ENCODE measurements at regions not wholly inside any gene's neighbourhood (a gene's known extent, or its start where the extent isn't known, plus 50 kb on each side); places are given as distances from the start of the nearest gene placed in this dataset.

- Mint-ChIP-seq H3K4me3 (no peak overlapping the region), H3K4me1 (peaks cover 0 to 2% (median 0%) of the 10 kb centered on the region in 3 donors), H3K27ac (no peak overlapping the region), H3K27me3 (no peaks in the 10 kb centered on the region), H3K9me3 (peaks cover 0 to 10% (median 3%) of the 10 kb centered on the region in 3 donors), H3K36me3 (no peaks in the 10 kb centered on the region)
- Histone ChIP-seq H3K27me3 (replicated peaks in 1 of 2; ENCODE audit: control insufficient read depth in 2 of 2, extremely low read depth in 1 of 2, insufficient read depth in 2 of 2, low read length in 1 of 2) (no peaks in the 10 kb centered on the region), H3K9me3 (peaks cover 2% of the 10 kb centered on the region), H3K27ac (ENCODE audit: low read length) (no peak overlapping the region), H3K4me1 (ENCODE audit: control insufficient read depth in 1 of 2, extremely low read depth in 1 of 2, insufficient read depth in 2 of 2, low read length in 2 of 2) (no peaks in the 10 kb centered on the region), H3K36me3 (ENCODE audit: control insufficient read depth in 2 of 2, extremely low read depth in 1 of 2, insufficient read depth in 1 of 2, low read length in 1 of 2) (no peaks in the 10 kb centered on the region), H3K4me3 (ENCODE audit: control insufficient read depth in 1 of 2, extremely low read depth in 1 of 2, low read length in 1 of 2) (no peak overlapping the region)
- WGBS (ENCODE audit: insufficient coverage) = 93% methylated on average over 3 of the region's 4 CpGs
- ATAC-seq (replicated peaks in 1 of 4) = no peak
- ChIA-PET POLR2A (no interaction called here), CTCF (no interaction called here)
- DNase-seq = no peak
Measured at GRCh38 chr4:54929459-54929858, 195.9 kb downstream of the KDR start.

- Mint-ChIP-seq H3K36me3 (no peaks in the 10 kb centered on the region), H3K27ac (no peak overlapping the region), H3K9me3 (peaks cover 0 to 17% (median 3%) of the 10 kb centered on the region in 3 donors), H3K27me3 (no peaks in the 10 kb centered on the region), H3K4me3 (no peak overlapping the region), H3K4me1 (no peaks in the 10 kb centered on the region)
- ATAC-seq (replicated peaks in 1 of 4) (no peak), DNase-seq (no peak)
- CTCF ChIA-PET = no interaction called here
- H3K27ac ChIP-seq (ENCODE audit: low read length) = no peak overlapping the region
- H3K9me3 ChIP-seq = peaks cover 2% of the 10 kb centered on the region
- no peaks in the 10 kb centered on the region for H3K4me1 ChIP-seq (ENCODE audit: control insufficient read depth in 1 of 2, extremely low read depth in 1 of 2, insufficient read depth in 2 of 2, low read length in 2 of 2)
- POLR2A ChIA-PET = no interaction called here
- H3K36me3 ChIP-seq (ENCODE audit: control insufficient read depth in 2 of 2, extremely low read depth in 1 of 2, insufficient read depth in 1 of 2, low read length in 1 of 2) = no peaks in the 10 kb centered on the region
- no peaks in the 10 kb centered on the region for H3K27me3 ChIP-seq (replicated peaks in 1 of 2; ENCODE audit: control insufficient read depth in 2 of 2, extremely low read depth in 1 of 2, insufficient read depth in 2 of 2, low read length in 1 of 2)
- H3K4me3 ChIP-seq (ENCODE audit: control insufficient read depth in 1 of 2, extremely low read depth in 1 of 2, low read length in 1 of 2) = no peak overlapping the region
Measured at GRCh38 chr4:54924891-54925290, 200.5 kb downstream of the KDR start.

- Histone ChIP-seq H3K4me1 (ENCODE audit: control insufficient read depth in 1 of 2, extremely low read depth in 1 of 2, insufficient read depth in 2 of 2, low read length in 2 of 2) (peaks cover 0 to 3% of the 10 kb centered on the region in 2 experiments), H3K4me3 (ENCODE audit: control insufficient read depth in 1 of 2, extremely low read depth in 1 of 2, low read length in 1 of 2) (no peak overlapping the region), H3K27ac (ENCODE audit: low read length) (no peak overlapping the region), H3K27me3 (replicated peaks in 1 of 2; ENCODE audit: control insufficient read depth in 2 of 2, extremely low read depth in 1 of 2, insufficient read depth in 2 of 2, low read length in 1 of 2) (no peaks in the 10 kb centered on the region), H3K9me3 (no peaks in the 10 kb centered on the region), H3K36me3 (ENCODE audit: control insufficient read depth in 2 of 2, extremely low read depth in 1 of 2, insufficient read depth in 1 of 2, low read length in 1 of 2) (no peaks in the 10 kb centered on the region)
- ChIA-PET CTCF (no interaction called here), POLR2A (no interaction called here)
- H3K4me3 Mint-ChIP-seq = no peak overlapping the region
- H3K4me1 Mint-ChIP-seq = peaks cover under 1% of the 10 kb centered on the region in 3 donors
- ATAC-seq (replicated peaks in 1 of 4) = no peak
- no peak overlapping the region for H3K27ac Mint-ChIP-seq
- H3K9me3 Mint-ChIP-seq = no peaks in the 10 kb centered on the region
- WGBS (ENCODE audit: insufficient coverage) = 65% methylated on average over 2 of the region's 2 CpGs
- no peak for DNase-seq
- H3K36me3 Mint-ChIP-seq = no peaks in the 10 kb centered on the region
- H3K27me3 Mint-ChIP-seq = peaks cover 0 to 2% of the 10 kb centered on the region in 2 donors
Measured at GRCh38 chr4:54915276-54915675, 210.1 kb downstream of the KDR start.

DNA sequence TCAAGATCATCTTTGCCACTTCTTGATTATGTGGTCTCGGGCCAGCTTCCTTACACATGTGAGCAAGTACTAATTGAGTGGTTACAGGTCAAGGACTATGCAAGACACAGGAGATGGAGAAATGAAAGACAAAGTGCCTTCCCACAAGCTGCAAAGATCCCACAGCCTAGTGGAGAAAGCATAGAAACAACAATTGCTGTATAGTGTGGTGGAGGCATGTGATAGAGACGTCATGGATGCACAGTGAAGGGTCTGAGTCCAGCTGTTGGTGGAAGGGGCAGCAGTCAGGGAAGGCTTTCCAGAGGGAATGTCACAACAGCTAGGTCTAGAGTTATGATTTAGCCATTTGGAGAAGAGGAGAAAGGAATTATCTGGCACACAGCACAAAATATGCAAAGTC, 210.6 kb downstream of the KDR start:
- Mint-ChIP-seq H3K4me3 (no peak overlapping the region), H3K36me3 (no peaks in the 10 kb centered on the region), H3K27ac (no peak overlapping the region), H3K27me3 (peaks cover 0 to 2% of the 10 kb centered on the region in 2 donors), H3K9me3 (no peaks in the 10 kb centered on the region), H3K4me1 (peaks cover 5% of the 10 kb centered on the region in 3 donors)
- H3K36me3 ChIP-seq (ENCODE audit: control insufficient read depth in 2 of 2, extremely low read depth in 1 of 2, insufficient read depth in 1 of 2, low read length in 1 of 2) = no peaks in the 10 kb centered on the region
- no peaks in the 10 kb centered on the region for H3K27me3 ChIP-seq (replicated peaks in 1 of 2; ENCODE audit: control insufficient read depth in 2 of 2, extremely low read depth in 1 of 2, insufficient read depth in 2 of 2, low read length in 1 of 2)
- no peak for ATAC-seq (replicated peaks in 1 of 4)
- no peaks in the 10 kb centered on the region for H3K9me3 ChIP-seq
- no peak for DNase-seq
- peaks cover 0 to 8% of the 10 kb centered on the region in 2 experiments for H3K4me1 ChIP-seq (ENCODE audit: control insufficient read depth in 1 of 2, extremely low read depth in 1 of 2, insufficient read depth in 2 of 2, low read length in 2 of 2)
- no peak overlapping the region for H3K27ac ChIP-seq (ENCODE audit: low read length)
- CTCF ChIA-PET = no interaction called here
- H3K4me3 ChIP-seq (ENCODE audit: control insufficient read depth in 1 of 2, extremely low read depth in 1 of 2, low read length in 1 of 2) = no peak overlapping the region
- POLR2A ChIA-PET = no interaction called here
- WGBS (ENCODE audit: insufficient coverage) = 77% methylated on average over 2 of the region's 2 CpGs

- H3K27me3 Mint-ChIP-seq = peaks cover 0 to 2% of the 10 kb centered on the region in 2 donors
- no peak overlapping the region for H3K27ac ChIP-seq (ENCODE audit: low read length)
- CTCF ChIA-PET = interaction anchor here in 1 of 2 donors (1.2 kb wide), 1 partner anchor 201 kb away, joined by 13 read pairs; no protein-coding TSS in a partner anchor
- H3K9me3 ChIP-seq = no peaks in the 10 kb centered on the region
- POLR2A ChIA-PET = no interaction called here
- ATAC-seq (replicated peaks in 1 of 4) (no peak), DNase-seq (no peak)
- peaks cover 8 to 14% (median 9%) of the 10 kb centered on the region in 3 donors for H3K4me1 Mint-ChIP-seq
- no peaks in the 10 kb centered on the region for H3K36me3 Mint-ChIP-seq
- H3K27me3 ChIP-seq (replicated peaks in 1 of 2; ENCODE audit: control insufficient read depth in 2 of 2, extremely low read depth in 1 of 2, insufficient read depth in 2 of 2, low read length in 1 of 2) = no peaks in the 10 kb centered on the region
- H3K4me1 ChIP-seq (ENCODE audit: control insufficient read depth in 1 of 2, extremely low read depth in 1 of 2, insufficient read depth in 2 of 2, low read length in 2 of 2) = peaks cover 0 to 16% of the 10 kb centered on the region in 2 experiments
- H3K9me3 Mint-ChIP-seq = no peaks in the 10 kb centered on the region
- H3K27ac Mint-ChIP-seq = no peak overlapping the region
- no peaks in the 10 kb centered on the region for H3K36me3 ChIP-seq (ENCODE audit: control insufficient read depth in 2 of 2, extremely low read depth in 1 of 2, insufficient read depth in 1 of 2, low read length in 1 of 2)
- WGBS (ENCODE audit: insufficient coverage) = 71% methylated on average over 4 of the region's 8 CpGs
- H3K4me3 ChIP-seq (ENCODE audit: control insufficient read depth in 1 of 2, extremely low read depth in 1 of 2, low read length in 1 of 2) = no peak overlapping the region
- H3K4me3 Mint-ChIP-seq = no peak overlapping the region
Measured at GRCh38 chr4:54913751-54914526, 211.5 kb downstream of the KDR start.

- no peaks in the 10 kb centered on the region for H3K36me3 ChIP-seq (ENCODE audit: control insufficient read depth in 2 of 2, extremely low read depth in 1 of 2, insufficient read depth in 1 of 2, low read length in 1 of 2)
- H3K9me3 Mint-ChIP-seq = peaks cover 0 to 8% (median 6%) of the 10 kb centered on the region in 3 donors
- no peaks in the 10 kb centered on the region for H3K27me3 Mint-ChIP-seq
- no peak overlapping the region for H3K27ac ChIP-seq (ENCODE audit: low read length)
- 100% methylated on average over 3 of the region's 3 CpGs for WGBS (ENCODE audit: insufficient coverage)
- no peak overlapping the region for H3K4me3 Mint-ChIP-seq
- ChIA-PET POLR2A (no interaction called here), CTCF (no interaction called here)
- DNase-seq = no peak
- no peak overlapping the region for H3K4me3 ChIP-seq (ENCODE audit: control insufficient read depth in 1 of 2, extremely low read depth in 1 of 2, low read length in 1 of 2)
- H3K36me3 Mint-ChIP-seq = no peaks in the 10 kb centered on the region
- no peaks in the 10 kb centered on the region for H3K9me3 ChIP-seq
- H3K4me1 Mint-ChIP-seq = peaks cover 8 to 17% (median 13%) of the 10 kb centered on the region in 3 donors
- no peak overlapping the region for H3K27ac Mint-ChIP-seq
- H3K27me3 ChIP-seq (replicated peaks in 1 of 2; ENCODE audit: control insufficient read depth in 2 of 2, extremely low read depth in 1 of 2, insufficient read depth in 2 of 2, low read length in 1 of 2) = no peaks in the 10 kb centered on the region
- ATAC-seq (replicated peaks in 1 of 4) = no peak
- H3K4me1 ChIP-seq (ENCODE audit: control insufficient read depth in 1 of 2, extremely low read depth in 1 of 2, insufficient read depth in 2 of 2, low read length in 2 of 2) = peaks cover 0 to 17% of the 10 kb centered on the region in 2 experiments
Measured at GRCh38 chr4:54912155-54912554, 213.2 kb downstream of the KDR start.
